ENCODE measurements at regions not wholly inside any gene's neighbourhood (a gene's known extent, or its start where the extent isn't known, plus 50 kb on each side); places are given as distances from the start of the nearest gene placed in this dataset.

DNA sequence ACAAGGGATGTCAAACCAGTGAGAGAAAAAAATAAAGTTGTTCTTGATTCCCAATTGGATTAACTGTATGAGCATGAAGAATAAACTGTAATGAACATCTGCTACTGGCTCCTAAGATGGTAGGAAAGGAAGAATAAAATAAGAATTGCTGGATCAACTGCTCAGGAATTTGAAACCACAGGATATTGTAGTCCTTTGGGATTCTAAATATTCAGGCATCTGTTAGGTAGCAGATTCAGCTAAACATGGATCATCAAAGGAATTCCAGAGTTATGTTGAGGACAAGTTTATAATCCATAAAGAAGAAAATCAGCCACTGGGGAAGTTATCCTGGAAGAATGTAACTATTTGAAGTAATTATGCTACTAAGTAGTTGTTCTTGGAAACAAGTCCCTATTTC is 65.8 kb downstream of the ISL1 start:
- no peak for DNase-seq

DNA sequence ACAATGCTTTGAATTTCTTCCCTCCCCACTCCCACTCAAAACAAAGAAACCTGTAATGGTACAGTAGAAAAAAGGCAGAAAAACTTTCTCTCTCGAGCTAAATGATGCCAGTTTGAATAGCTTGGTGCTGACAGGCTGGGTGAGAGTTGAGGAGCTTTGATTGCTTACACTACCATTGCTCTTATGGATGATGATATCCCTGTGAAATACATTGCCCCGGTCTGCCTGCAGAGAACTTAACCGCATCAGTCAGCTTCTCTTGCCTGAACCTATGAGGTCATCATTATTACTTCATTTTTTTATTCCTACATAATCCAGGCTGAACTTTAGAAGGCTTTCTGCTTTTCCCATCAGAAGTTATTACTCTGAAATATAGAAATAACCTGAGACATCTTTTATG is 69.3 kb downstream of the ISL1 start:
- no peak for DNase-seq

DNA sequence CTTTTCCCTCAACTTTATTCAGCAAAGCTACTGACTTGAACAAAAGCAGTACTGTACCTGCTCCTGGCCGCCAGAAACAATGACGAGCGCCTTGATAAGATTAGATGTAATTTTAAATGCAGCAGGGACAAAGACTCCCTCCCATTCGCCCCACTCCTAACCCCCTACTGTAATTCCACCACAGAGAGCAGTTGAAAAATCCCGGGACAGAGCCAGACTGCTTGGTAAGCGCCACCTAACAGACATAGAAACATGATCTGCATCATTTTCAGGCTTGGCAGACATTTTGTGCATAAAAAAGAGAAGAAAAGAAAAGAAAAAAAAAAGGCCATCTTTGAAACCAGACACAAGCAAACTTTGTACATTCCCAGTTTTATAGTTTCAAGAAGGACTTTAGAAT is 81.9 kb downstream of the ISL1 start:
- DNase-seq = no peak

DNA sequence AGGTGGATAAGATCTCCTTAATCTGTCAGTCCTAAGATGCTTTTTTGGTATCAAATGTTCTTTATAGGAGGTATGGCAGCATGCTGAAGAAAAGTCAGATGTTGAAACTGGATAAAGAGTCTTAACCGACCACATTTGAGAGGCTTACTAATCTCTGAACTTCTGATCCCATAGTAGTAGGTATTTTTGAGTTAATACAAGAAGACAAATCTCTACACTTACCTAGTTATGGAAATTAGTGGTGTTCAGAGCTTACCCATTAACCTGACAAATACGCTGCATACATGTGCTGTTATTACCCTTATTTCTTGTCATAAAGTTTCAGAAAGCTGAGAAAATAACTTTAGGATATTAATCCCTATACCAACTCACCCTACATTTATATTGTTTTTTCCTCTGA is 83.0 kb downstream of the ISL1 start:
- DNase-seq = no peak

DNA sequence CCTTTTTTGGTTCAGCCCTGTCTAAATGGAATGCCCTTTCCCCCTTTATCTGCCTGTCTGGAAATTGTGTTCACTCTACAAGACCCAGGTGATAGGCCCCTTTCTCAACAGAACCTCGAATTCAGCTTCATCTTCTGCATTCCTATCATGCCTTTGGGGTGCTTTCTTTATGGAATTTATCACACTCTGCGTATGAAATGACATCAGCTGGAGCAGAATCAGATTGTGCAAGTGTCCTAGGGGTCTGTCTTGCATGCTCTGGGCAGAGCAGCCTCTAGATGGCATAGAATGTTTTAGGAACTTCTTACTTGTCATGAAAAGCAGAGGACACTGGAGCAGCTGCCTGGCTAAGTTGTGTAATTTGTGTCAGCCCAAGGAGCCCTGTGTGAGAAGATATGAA is 84.9 kb downstream of the ISL1 start:
- no peak for DNase-seq

DNA sequence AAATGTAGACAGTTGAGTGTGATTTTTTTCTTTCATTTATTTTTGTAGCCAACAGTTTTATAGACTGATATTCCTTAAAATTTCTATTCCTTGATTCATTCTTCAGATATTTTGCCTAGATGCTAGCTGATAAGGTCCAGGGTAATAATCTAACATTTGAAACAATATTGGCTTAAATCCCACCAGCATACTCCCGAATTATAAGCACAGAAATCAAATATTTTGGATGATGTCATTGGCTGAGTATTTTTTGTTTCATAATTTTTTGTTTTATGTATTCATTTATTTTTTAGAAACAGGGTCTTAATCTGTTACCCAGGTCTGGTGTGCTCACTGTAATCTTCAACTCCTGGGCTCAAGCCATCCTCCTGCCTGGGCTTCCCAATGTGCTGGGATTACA is 88.4 kb downstream of the ISL1 start:
- no peak for DNase-seq

DNA sequence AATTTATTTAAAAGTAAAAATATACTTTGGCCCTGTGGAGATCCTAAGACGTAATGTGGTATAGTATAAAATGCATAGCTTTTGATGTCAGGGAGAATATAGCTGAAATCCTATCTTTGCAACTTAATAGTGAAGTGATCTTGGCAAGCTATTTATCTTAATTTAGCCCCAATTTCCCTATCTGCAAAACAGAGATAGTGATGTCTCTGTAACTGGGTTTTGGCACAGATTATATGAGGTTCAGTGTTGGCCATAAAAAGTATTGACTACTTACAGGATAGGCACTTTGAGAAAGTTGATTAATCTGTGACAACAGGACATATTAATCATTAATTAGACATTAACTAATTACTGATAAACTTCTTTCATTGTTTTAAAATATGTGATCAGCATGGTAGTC is 89.2 kb downstream of the ISL1 start:
- no peak for DNase-seq

DNA sequence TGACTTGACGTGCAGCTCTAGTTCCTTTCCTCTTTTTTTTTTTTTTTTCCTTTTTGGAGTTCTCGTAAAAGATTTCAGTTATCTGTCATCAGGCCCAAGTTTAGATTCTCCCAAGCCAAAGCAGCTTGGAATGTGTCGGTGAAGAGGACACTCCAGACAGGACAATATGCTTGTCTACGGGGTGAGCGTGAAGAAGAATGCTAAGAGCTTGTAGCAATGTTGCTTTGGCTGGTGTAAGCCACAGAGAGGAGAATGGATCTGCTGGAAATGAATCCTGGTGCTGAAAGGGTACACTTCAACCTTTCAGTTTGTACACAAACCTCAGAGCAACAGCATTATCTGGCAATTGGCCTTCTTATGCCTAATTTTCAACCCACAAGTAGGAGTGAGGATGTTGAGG is 92.4 kb downstream of the ISL1 start:
- DNase-seq = no peak

DNA sequence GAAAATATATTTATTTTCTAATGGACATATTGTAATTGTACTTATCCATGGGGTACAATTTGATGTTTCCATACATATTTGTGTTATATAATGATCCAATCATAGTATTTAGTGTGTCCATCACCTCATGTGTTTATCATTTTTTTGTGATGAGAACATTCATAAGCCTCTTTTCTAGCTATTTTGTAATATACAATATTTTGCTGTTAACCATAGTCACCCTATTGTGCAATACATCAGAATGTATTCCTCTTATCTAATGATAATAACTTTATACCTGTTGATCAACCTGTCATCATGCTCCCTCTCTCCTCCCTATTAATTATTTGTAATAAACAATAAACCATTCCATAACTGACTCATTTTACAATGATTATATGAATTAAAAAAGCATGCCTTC is 93.2 kb downstream of the ISL1 start:
- no peak for DNase-seq

DNA sequence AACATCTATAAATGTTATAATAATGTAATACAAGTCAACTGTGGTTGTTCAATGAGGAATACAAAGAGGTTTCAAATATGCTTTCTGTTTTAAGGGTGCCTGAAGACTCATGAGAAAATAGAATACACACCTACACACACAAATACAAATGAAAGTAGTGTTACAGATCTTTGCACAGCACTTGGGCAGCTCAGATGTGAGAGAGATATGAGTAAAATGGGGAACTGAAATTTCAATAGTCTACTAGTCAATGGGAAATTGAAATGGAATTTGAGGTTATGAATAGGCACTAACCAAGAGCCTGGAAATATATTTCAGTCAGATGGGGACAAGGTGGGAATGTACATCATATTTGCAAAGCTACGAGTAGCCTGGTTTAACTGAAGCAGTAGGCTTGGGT is 96.6 kb downstream of the ISL1 start:
- DNase-seq = no peak

DNA sequence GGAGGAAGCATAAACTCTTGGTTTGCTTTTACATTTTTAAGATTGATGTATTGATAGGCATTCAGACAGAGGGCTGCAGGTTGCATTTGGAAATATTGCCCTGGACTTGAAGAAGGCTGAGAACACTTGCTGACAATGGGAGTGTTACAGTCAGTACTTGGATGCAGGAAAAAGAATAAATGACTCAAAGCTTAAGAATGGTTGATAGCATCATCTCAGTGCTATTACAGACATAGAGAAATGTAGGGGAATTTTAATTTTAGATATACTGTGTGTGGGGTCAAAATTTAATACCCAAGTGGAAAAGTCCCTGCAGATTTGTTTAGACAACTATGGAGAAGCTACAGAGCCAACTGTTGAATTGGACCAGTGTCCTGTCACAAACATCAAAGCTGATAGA is 101.1 kb downstream of the ISL1 start:
- DNase-seq = no peak

DNA sequence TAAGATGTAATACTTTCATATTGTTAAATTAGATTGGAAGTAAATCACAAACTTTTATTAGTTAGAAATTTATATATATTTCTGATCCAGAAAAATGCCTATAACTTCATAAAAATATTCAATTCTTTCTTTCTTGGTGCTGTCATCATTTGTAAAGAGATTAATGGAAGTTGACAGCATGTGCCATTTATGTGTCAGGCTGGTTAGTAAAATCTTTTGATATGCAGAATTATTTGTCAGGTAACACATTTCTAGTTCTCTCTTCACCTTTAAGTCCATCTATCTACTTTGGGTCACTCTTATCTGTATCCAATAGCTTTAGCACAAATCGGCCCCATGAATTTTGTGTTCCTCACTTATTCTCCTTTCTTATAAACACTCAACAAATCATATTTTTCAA is 102.9 kb downstream of the ISL1 start:
- DNase-seq = no peak

DNA sequence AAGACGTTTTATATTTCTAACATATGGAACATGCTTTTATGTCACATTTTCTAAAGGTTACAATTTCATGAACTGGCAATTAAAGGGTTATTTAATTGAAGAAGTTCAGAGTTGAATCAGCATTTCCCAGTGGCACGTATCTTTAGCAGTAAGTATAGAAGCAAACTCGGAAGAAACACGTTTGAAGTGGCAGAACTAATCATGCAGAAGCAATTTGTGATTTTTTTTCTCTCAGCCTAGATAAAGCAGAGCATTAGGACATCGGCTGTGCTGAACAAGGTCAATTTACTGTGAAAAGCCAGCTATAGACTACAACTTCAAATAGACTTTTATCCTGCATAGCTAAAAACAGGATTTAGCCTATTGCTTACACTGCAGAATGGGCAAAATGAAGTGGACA is 104.7 kb downstream of the ISL1 start:
- DNase-seq = no peak

DNA sequence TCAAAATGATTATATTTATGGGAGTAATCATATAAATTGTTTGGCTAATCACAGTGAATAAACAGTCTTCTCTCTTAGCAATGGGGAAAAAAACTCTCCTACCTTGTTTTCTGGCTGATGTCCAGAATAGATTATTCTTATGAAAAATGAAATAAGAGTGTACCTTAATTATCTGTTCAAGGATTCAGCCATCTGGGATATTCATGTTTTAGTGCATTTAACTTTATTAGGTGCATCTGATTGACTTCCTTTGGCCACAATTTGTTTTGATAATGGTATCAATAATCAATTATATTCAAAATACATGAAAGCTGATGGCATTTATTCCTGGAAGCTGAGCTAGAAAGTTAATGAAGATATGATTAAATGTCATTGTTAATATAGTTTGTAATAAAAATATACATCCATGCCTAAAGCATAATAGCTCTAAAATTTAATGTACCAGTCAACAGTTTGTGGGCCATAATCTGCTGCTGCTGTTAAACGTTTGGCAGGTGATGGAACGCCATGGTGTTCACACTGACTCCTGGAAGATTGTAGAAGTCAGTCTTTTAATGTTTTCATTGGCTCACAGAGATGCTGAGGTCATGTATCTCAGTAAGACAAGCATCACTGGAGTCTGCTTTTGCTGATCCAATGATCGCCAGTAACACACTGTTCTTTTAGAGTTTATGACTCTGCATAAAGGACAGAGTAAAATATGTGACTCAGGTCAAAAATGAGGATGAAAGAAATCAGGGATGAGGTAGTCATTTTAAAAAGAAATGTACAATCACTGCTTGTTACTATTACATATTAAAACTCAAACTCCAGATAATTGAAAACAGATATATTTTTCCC is 105.8 kb downstream of the ISL1 start:
- no peak for DNase-seq

DNA sequence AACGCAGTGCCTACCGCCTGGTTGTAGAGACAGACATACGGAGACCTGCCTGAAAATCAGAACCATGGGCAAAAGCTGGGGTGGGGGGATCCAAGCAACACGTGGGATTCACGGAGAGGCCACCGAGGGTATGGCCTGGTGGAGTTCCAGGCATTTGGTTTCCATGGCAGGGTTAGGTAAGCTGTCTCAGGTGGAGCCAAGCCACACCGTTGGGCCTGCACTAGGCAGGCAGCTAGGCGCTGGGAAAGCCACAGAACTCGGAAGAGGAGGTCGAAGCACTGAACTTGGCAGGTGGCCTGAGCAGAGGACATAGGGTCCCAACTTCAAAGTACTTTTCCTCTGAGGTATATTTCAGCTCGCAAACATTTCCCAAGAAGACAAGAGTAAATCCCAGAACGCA is 111.6 kb downstream of the ISL1 start:
- DNase-seq = no peak

DNA sequence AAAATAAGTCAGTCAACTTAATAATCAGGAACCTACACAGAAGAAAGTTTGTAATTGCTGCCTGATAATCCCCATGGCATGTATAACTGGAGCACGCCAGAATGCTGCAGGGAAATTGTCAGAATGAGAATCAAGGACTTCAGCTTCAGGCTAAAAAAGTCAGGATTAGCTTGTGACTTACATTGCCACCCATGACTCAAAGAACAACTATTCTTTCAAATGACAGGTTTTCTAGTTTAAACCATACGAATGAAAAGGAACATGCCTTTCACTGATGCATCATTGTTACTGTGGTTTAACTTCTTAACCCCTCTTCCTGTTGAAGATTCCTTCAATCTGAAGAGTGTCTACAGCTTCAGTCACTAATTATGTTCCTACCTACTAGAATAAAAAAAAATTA is 112.4 kb downstream of the ISL1 start:
- DNase-seq = no peak

DNA sequence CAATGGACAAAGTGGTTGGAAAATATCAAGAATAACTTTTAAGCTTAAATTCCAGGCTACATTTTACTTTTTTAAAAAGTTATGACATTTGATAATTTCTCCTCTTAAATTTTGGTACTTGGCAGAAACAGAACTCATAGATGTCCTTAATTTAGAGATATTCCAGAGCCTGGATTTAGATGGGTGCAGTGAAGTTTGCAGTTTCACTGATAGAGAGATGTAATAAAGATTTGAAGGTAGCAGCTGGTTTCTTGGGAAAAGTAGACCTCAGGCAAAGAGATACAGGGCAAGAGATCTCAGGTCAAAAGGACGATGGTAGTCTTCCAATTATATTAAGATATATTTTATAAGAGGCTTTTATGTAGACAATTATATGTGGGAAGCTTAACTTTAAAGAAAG is 134.6 kb downstream of the ISL1 start:
- no peak for DNase-seq

DNA sequence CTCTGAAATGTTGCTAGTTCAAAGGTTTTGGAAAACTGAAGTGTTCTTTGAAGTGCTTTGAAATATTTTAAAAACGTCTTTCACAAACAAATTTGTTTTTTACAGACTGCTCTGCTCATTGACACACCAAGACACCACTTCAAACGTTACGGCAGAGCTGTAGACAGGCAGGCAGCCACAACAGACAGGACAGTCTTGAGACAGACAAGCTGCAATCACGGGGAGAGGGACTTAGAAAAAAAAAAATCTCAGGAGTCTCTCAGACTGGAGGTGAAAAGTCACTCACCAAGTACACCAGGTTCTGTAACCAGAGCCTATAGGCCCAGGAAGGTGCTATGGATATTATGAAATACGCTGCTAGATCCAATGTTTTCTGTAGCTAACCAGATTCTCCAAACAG is 135.4 kb downstream of the ISL1 start:
- no peak for DNase-seq

DNA sequence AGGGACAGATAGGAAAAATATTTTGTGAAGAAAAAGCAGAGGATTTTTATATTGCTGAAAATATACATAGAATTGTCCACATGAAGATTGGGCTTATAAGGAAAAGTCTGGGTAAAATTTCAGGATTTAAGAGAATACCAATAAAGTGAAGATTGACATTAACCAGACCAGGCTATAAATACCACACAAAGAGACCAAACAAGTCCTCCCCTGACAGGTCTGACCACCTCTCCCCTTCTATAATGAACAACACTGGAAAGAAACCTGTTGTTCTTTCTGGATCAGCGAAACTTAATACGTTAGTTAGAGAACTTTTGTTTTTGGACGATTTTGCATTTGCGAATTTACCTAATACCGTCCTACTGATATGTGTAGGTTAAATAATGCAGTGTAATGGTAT is 138.3 kb downstream of the ISL1 start:
- no peak for DNase-seq

DNA sequence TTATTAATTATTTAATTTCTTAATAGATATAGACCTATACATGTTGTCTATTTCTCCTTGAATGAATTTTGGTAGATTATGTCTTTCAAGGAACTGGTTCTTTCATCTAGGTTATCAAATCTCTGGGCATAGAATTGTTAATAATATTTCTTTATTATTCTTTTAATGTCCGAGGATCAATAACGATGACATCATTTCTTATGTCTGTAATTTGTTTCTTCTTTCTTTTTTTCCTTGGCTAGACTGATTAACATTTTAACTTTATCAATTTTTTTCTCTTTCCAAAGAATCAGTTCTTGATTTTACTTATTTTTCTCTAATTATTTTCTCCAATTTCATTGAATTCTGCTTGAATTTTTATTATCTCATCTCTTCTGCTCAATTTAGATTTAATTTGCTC is 156.0 kb downstream of the ISL1 start:
- DNase-seq = no peak

DNA sequence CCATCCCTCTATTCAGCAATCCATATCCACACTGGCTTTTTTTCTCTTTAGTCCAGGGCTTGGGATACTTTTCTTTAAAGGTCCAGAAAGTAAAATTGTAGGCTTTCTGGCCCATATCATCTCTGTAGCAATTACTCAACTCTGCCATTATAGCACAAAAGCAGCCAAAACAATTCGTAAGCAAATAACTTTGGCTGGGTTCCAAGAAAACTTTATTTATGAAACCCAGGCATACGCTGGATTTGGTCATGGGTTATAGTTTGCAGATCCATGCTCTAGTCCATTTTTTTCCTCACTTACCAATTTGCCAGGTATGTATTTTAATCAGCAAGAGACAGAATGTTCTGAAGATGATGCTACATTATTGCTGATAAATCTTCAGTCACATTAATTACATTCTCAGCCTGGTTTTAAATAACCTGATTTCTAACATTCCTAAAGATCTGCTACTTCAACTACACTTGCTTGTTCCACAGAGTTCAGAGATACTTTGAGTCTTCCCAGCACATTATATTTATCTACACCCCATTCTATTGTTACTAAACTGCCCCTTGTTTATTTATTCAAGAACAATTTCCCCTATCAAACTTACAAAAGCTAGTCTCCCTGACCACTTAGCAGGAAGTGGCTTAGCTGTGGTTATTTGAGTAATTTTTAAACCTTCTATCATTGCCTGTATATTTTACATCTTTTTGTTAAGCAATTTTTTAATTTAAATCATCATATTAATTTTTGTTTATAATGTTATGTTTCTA is 161.0 kb downstream of the ISL1 start:
- DNase-seq = no peak

DNA sequence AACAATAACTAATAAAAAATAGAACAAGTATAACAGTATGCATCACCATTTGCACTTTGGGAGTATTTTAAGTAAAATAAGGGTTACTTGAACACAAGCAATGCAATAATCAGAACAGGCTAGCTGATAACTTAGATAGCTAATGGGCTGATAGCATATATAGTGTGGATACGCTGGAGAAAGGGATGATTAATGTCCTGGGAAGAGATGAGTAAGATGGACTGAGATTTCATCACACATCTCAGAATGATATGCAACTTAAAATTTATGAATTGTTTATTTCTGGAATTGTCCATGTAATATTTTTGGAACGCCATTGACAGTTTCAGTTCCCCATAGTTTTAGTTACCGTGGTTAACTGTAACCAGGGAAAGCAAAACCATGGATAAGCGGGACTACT is 173.6 kb downstream of the ISL1 start:
- DNase-seq = no peak

DNA sequence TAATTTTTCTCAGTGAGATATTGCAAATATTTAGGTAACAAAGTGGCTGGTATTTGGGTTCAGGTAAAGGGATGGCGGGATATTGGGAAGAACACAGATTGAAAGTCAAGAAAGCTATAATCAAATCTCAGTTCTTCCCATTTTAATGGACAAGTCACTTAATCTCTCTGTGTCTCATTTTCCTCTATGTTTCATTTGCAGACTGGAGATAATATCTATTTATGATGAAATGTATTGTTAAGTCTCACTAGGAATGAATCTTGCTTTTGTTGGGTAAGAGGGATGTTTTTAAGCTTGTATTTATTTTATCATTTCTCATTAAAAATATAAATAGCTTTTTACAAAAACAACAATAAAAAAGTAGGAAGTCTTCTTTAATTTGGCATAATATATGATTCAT is 175.4 kb downstream of the ISL1 start:
- DNase-seq = no peak

All from anterior cingulate cortex (tissue), 58 donors.